Neural cell (in vitro differentiated cells): ENCODE measurements at regions not wholly inside any gene's neighbourhood (a gene's known extent, or its start where the extent isn't known, plus 50 kb on each side); places are given as distances from the start of the nearest gene placed in this dataset.

ENCODE experiments used
- H2AFZ ChIP-seq: fragments of 200-600, 300-800 bp; sonication (generic), shearing (Covaris generic); 2 replicates; pipeline ENCODE4 v1.6.0; 2014; ENCODE audit warnings: low read depth, mild to moderate bottlenecking, antibody characterized with exemption, low read length, moderate library complexity
- H3F3A ChIP-seq: fragments of 200-600 bp; shearing (Covaris generic); 2 replicates; pipeline ENCODE4 v1.6.1; 2016; ENCODE audit warnings: mild to moderate bottlenecking, moderate library complexity, mixed read lengths, antibody characterized with exemption, low read length; ENCODE audit not compliant: insufficient read depth, poor library complexity, severe bottlenecking
- H3K27ac ChIP-seq: fragments of 200-600, 300-800 bp; sonication (generic), shearing (Covaris generic); 2 replicates; pipeline ENCODE4 v1.5.1; 2014; ENCODE audit warnings: mild to moderate bottlenecking, low read length, moderate library complexity
- H3K27me3 ChIP-seq: fragments of 300-800, 200-600 bp; sonication (generic), shearing (Covaris generic); 2 replicates; pipeline ENCODE4 v1.6.0; 2014; ENCODE audit warnings: mild to moderate bottlenecking, low read depth, low read length, moderate library complexity; ENCODE audit not compliant: insufficient read depth
- H3K36me3 ChIP-seq: fragments of 300-800, 200-600 bp; sonication (generic), shearing (Covaris generic); 2 replicates; pipeline ENCODE4 v1.5.1; 2014; ENCODE audit warnings: mild to moderate bottlenecking, antibody characterized with exemption, low read length, moderate library complexity; ENCODE audit not compliant: insufficient read depth
- H3K4me2 ChIP-seq: fragments of 300-800, 200-600 bp; sonication (generic), shearing (Covaris generic); 2 replicates; pipeline ENCODE4 v1.6.0; 2014; ENCODE audit warnings: mild to moderate bottlenecking, low read length
- H3K4me3 ChIP-seq: fragments of 300-800, 200-600 bp; sonication (generic), shearing (Covaris generic); 2 replicates; pipeline ENCODE4 v1.5.1; 2014; ENCODE audit warnings: mild to moderate bottlenecking, low read length, moderate library complexity
- H3K79me2 ChIP-seq: fragments of 200-600 bp; shearing (Covaris generic); replicated peaks from 2 replicates; pipeline ENCODE4 v1.6.0; 2014; ENCODE audit warnings: mild to moderate bottlenecking, low read length, moderate library complexity; ENCODE audit not compliant: insufficient read depth
- H3K9ac ChIP-seq: fragments of 300-800, 200-600 bp; sonication (generic), shearing (Covaris generic); 2 replicates; pipeline ENCODE4 v1.6.1; 2016; ENCODE audit warnings: mild to moderate bottlenecking, low read length, mixed read lengths
- H3K9me2 ChIP-seq: fragments of 200-600 bp; shearing (Covaris generic); 2 replicates; pipeline ENCODE4 v1.6.1; 2016; ENCODE audit warnings: mild to moderate bottlenecking, low read length, mixed read lengths; ENCODE audit not compliant: insufficient read depth
- H3K9me3 ChIP-seq: fragments of 200-600, 300-800 bp; sonication (generic), shearing (Covaris generic); 2 replicates; pipeline ENCODE4 v1.6.1; 2016; ENCODE audit warnings: mild to moderate bottlenecking, mixed run types, low read length, moderate library complexity, mixed read lengths
- H4K20me1 ChIP-seq: fragments of 200-600 bp; shearing (Covaris generic); 2 replicates; pipeline ENCODE4 v1.6.1; 2016; ENCODE audit warnings: mild to moderate bottlenecking, mixed run types; ENCODE audit not compliant: insufficient read depth
- EP300 ChIP-seq: fragments of 450-650 bp; conservative IDR thresholded peaks from 2 replicates; pipeline ENCODE4 v1.6.1; 2014; ENCODE audit warnings: antibody characterized with exemption, mild to moderate bottlenecking, moderate library complexity; ENCODE audit not compliant: poor library complexity, severe bottlenecking
- EZH2 ChIP-seq: fragments of 200-600, 300-800 bp; shearing (Covaris generic), sonication (generic); IDR thresholded peaks from 2 replicates; pipeline ENCODE4 v1.6.1; 2014; ENCODE audit warnings: antibody characterized with exemption, low read length, borderline replicate concordance, mild to moderate bottlenecking; ENCODE audit not compliant: insufficient read depth, poor library complexity, severe bottlenecking
- MXI1 ChIP-seq: fragments of 450-650 bp; conservative IDR thresholded peaks from 2 replicates; pipeline ENCODE4 v1.6.1; 2014; ENCODE audit warnings: antibody characterized with exemption, mild to moderate bottlenecking; ENCODE audit not compliant: poor library complexity, severe bottlenecking
- POLR2AphosphoS5 ChIP-seq: IDR thresholded peaks from 2 replicates; pipeline ENCODE4 v1.6.1; 2012
- RAD21 ChIP-seq: fragments of 450-650 bp; conservative IDR thresholded peaks from 2 replicates; pipeline ENCODE4 v1.6.1; 2014; ENCODE audit warnings: antibody characterized with exemption, mild to moderate bottlenecking, moderate library complexity
- REST ChIP-seq: IDR thresholded peaks from 2 replicates; pipeline ENCODE4 v1.6.1; 2012; ENCODE audit warnings: borderline replicate concordance
- SMC3 ChIP-seq: fragments of 450-650 bp; conservative IDR thresholded peaks from 2 replicates; pipeline ENCODE4 v1.6.1; 2014; ENCODE audit warnings: antibody characterized with exemption, mild to moderate bottlenecking, moderate library complexity; ENCODE audit not compliant: poor library complexity
- TAF1 ChIP-seq: IDR thresholded peaks from 2 replicates; pipeline ENCODE4 v1.6.1; 2012; ENCODE audit warnings: low read depth
- TF ChIP-seq, protein P1 (sequence below): fragments of 450-650 bp; IDR thresholded peaks from 2 replicates; pipeline ENCODE4 v1.5.1; 2014; ENCODE audit warnings: antibody characterized with exemption, mild to moderate bottlenecking, moderate library complexity; ENCODE audit not compliant: poor library complexity, severe bottlenecking

- H3K4me3 ChIP-seq, result no peak overlapping the region
- no peaks in the 10 kb centered on the region for H3K27me3 ChIP-seq
- no peaks in the 10 kb centered on the region for H4K20me1 ChIP-seq
- no peak overlapping the region for H3K9ac ChIP-seq
- no peaks in the 10 kb centered on the region for H3K9me2 ChIP-seq
- H2AFZ ChIP-seq, result no peak overlapping the region
- H3K4me2 ChIP-seq, result no peak overlapping the region
- H3K79me2 ChIP-seq, result no peaks in the 10 kb centered on the region
- no peaks in the 10 kb centered on the region for H3F3A ChIP-seq
- no peaks in the 10 kb centered on the region for H3K36me3 ChIP-seq
- no peak overlapping the region for H3K27ac ChIP-seq
- TF ChIP-seq, protein P1, sequence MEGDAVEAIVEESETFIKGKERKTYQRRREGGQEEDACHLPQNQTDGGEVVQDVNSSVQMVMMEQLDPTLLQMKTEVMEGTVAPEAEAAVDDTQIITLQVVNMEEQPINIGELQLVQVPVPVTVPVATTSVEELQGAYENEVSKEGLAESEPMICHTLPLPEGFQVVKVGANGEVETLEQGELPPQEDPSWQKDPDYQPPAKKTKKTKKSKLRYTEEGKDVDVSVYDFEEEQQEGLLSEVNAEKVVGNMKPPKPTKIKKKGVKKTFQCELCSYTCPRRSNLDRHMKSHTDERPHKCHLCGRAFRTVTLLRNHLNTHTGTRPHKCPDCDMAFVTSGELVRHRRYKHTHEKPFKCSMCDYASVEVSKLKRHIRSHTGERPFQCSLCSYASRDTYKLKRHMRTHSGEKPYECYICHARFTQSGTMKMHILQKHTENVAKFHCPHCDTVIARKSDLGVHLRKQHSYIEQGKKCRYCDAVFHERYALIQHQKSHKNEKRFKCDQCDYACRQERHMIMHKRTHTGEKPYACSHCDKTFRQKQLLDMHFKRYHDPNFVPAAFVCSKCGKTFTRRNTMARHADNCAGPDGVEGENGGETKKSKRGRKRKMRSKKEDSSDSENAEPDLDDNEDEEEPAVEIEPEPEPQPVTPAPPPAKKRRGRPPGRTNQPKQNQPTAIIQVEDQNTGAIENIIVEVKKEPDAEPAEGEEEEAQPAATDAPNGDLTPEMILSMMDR, result no peak
- TF ChIP-seq EP300, result no peak
- no peak for TF ChIP-seq RAD21
- no peak for TF ChIP-seq TAF1
- TF ChIP-seq SMC3, result no peak
- TF ChIP-seq EZH2, result no peak
- TF ChIP-seq REST, result no peak
- TF ChIP-seq MXI1, result no peak
- TF ChIP-seq POLR2AphosphoS5, result no peak
- H3K9me3 ChIP-seq, result no peaks in the 10 kb centered on the region
These were observed 141.2 kb downstream of the DHX35 start for GRCh38 chr20:39103305-39103704.

DNA sequence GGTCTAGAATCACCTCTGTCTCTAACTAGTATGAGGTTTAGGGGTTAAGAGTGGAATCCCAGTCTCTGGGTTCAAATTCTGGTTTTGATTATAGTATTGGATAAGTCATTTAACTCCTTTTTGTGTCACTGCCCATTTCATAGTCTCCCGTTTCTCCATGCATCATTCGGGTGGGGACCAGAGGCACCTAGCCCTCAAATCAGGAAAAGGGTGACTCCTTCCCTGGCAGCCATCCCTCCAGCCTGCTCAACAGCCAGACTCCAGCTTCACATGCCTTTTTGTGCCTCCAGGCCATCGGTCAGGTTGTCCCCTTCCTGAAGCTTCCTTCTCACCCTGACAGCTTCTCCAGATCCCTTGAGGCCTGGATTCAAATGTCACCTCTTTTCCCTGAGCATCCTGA lies 139.8 kb downstream of the DHX35 start:
- Histone ChIP-seq H3K36me3 (no peaks in the 10 kb centered on the region), H3F3A (no peaks in the 10 kb centered on the region), H3K9ac (no peak overlapping the region), H3K9me2 (no peaks in the 10 kb centered on the region), H3K4me3 (no peak overlapping the region), H3K9me3 (no peaks in the 10 kb centered on the region), H3K79me2 (no peaks in the 10 kb centered on the region), H2AFZ (no peak overlapping the region), H3K27ac (no peak overlapping the region), H3K27me3 (no peaks in the 10 kb centered on the region), H3K4me2 (no peak overlapping the region), H4K20me1 (no peaks in the 10 kb centered on the region)
- TF ChIP-seq TAF1 (no peak), POLR2AphosphoS5 (no peak), MXI1 (no peak), EZH2 (no peak), RAD21 (no peak), SMC3 (no peak), EP300 (no peak)
- TF ChIP-seq, protein P1, result no peak
